ENCODE measurements at regions not wholly inside any gene's neighbourhood (a gene's known extent, or its start where the extent isn't known, plus 50 kb on each side); places are given as distances from the start of the nearest gene placed in this dataset.

GRCh38 chr3:180743813-180744590 is 64.7 kb upstream of the CCDC39 start:
- TF ChIP-seq CTCF (IDR thresholded peaks at IDR 0.05) (no peak), ZFX (IDR thresholded peaks at IDR 0.05; ENCODE audit: borderline replicate concordance) (no peak)
- no peak overlapping the region for H3K27ac ChIP-seq

- no peak overlapping the region for H3K27ac ChIP-seq
These were observed 68.6 kb upstream of the CCDC39 start for GRCh38 chr3:180747805-180748361.

GRCh38 chr3:180749322-180749721 is 70.0 kb upstream of the CCDC39 start:
- TF ChIP-seq CTCF (IDR thresholded peaks at IDR 0.05), result no peak
- no peak for TF ChIP-seq ZFX (IDR thresholded peaks at IDR 0.05; ENCODE audit: borderline replicate concordance)
- H3K27ac ChIP-seq, result no peak overlapping the region

More at GRCh38 chr3:180747805-180748361, 68.6 kb upstream of the CCDC39 start:
- no peak for TF ChIP-seq ZFX (IDR thresholded peaks at IDR 0.05; ENCODE audit: borderline replicate concordance)
- no peak for TF ChIP-seq CTCF (IDR thresholded peaks at IDR 0.05)

GRCh38 chr3:180749796-180750195 is 70.5 kb upstream of the CCDC39 start:
- no peak for TF ChIP-seq ZFX (IDR thresholded peaks at IDR 0.05; ENCODE audit: borderline replicate concordance)
- no peak overlapping the region for H3K27ac ChIP-seq

GRCh38 chr3:180755556-180755955 is 76.3 kb upstream of the CCDC39 start:
- TF ChIP-seq ZFX (IDR thresholded peaks at IDR 0.05; ENCODE audit: borderline replicate concordance) (no peak), CTCF (IDR thresholded peaks at IDR 0.05) (no peak)
- H3K27ac ChIP-seq, result no peak overlapping the region

- TF ChIP-seq ZFX (IDR thresholded peaks at IDR 0.05; ENCODE audit: borderline replicate concordance), result no peak
- no peak for TF ChIP-seq CTCF (IDR thresholded peaks at IDR 0.05)
- H3K27ac ChIP-seq, result no peak overlapping the region
These were observed 83.6 kb upstream of the CCDC39 start for GRCh38 chr3:180762866-180763265.

- H3K27ac ChIP-seq, result no peak overlapping the region
- TF ChIP-seq CTCF (IDR thresholded peaks at IDR 0.05) (no peak), ZFX (IDR thresholded peaks at IDR 0.05; ENCODE audit: borderline replicate concordance) (no peak)
These were observed 85.2 kb upstream of the CCDC39 start for GRCh38 chr3:180764481-180764880.
